H1 (cell line): ENCODE measurements at regions not wholly inside any gene's neighbourhood (a gene's known extent, or its start where the extent isn't known, plus 50 kb on each side); places are given as distances from the start of the nearest gene placed in this dataset.

ENCODE experiments used
- CTCF ChIA-PET: fragments of 300-600 bp; sonication (Branson Sonifier 250); formaldehyde crosslinking; loops from one replicate; lab custom pipeline; 2021; ENCODE audit not compliant: partially characterized antibody; lab: Charles Lee
- POLR2A ChIA-PET: fragments of 300-600 bp; sonication (Branson Sonifier 250); formaldehyde crosslinking; loops from one replicate; lab custom pipeline; 2021; ENCODE audit warnings: inconsistent platforms; ENCODE audit not compliant: partially characterized antibody; lab: Charles Lee
- DNase-seq, 2 experiments: peaks; one replicate each; pipeline versions ENCODE4 v3.0.0 to v3.0.0-alpha.2; 2010 to 2022; ENCODE audit warnings: low spot score in 2 of 2, low read depth in 1 of 2, mixed read lengths in 1 of 2
- FAIRE-seq: peaks from 2 replicates; lab custom pipeline; 2011; peaks lifted over from hg19 to GRCh38; lab: Jason Lieb, UNC
- H2AFZ ChIP-seq: 2 replicates; pipeline ENCODE4 v1.8.1; 2012; ENCODE audit warnings: low read length, inconsistent platforms
- H2AK5ac ChIP-seq: 2 replicates; pipeline ENCODE4 v1.6.1; 2013; ENCODE audit warnings: low read depth, low read length
- H2BK120ac ChIP-seq: replicated peaks from 2 replicates; pipeline ENCODE3; 2013; ENCODE audit warnings: low read depth, low read length, inconsistent platforms
- H2BK12ac ChIP-seq: 2 replicates; pipeline ENCODE4 v1.6.1; 2013; ENCODE audit warnings: low read depth, low read length
- H2BK15ac ChIP-seq: 2 replicates; pipeline ENCODE4 v1.6.1; 2013; ENCODE audit warnings: low read length
- H2BK20ac ChIP-seq: 2 replicates; pipeline ENCODE4 v1.6.1; 2013; ENCODE audit warnings: low read length
- H2BK5ac ChIP-seq: 2 replicates; pipeline ENCODE4 v1.6.1; 2013; ENCODE audit warnings: low read depth, low read length
- H3K14ac ChIP-seq: 2 replicates; pipeline ENCODE4 v1.6.1; 2013; ENCODE audit warnings: inconsistent platforms; ENCODE audit not compliant: insufficient read length
- H3K18ac ChIP-seq: 2 replicates; pipeline ENCODE4 v1.6.1; 2013; ENCODE audit warnings: low read length; ENCODE audit errors: extremely low read depth
- H3K23ac ChIP-seq: 2 replicates; pipeline ENCODE4 v1.6.1; 2013; ENCODE audit warnings: inconsistent platforms; ENCODE audit not compliant: insufficient read length
- H3K23me2 ChIP-seq: 2 replicates; pipeline ENCODE4 v1.6.1; 2013; ENCODE audit warnings: low read depth, low read length
- H3K27ac ChIP-seq: 2 replicates; pipeline ENCODE4 v1.6.1; 2011; ENCODE audit warnings: low read depth, low read length, inconsistent platforms
- H3K27me3 ChIP-seq, 4 experiments: replicated peaks in 1 of 4; 1 replicate in 1 of 4; 2 replicates in 3 of 4; pipeline versions ENCODE4 v1.6.1 to v1.8.1; 2011 to 2013; ENCODE audit warnings: low read length in 3 of 4, mild to moderate bottlenecking in 3 of 4, inconsistent platforms in 2 of 4, mixed read lengths in 2 of 4, moderate library complexity in 1 of 4; ENCODE audit not compliant: control insufficient read depth in 3 of 4, insufficient read depth in 3 of 4; ENCODE audit errors: extremely low read depth in 1 of 4
- H3K36me3 ChIP-seq, 4 experiments: 2 replicates each; pipeline versions ENCODE4 v1.6.1 to v1.8.1; 2011 to 2013; ENCODE audit warnings: mild to moderate bottlenecking in 4 of 4, low read length in 3 of 4, moderate library complexity in 2 of 4, control low read depth in 1 of 4, inconsistent platforms in 1 of 4; ENCODE audit not compliant: insufficient read depth in 4 of 4, control insufficient read depth in 2 of 4
- H3K4ac ChIP-seq: replicated peaks from 2 replicates; pipeline ENCODE3; 2013; ENCODE audit warnings: low read length, low read depth, mixed read lengths, inconsistent platforms; ENCODE audit not compliant: insufficient read length
- H3K4me1 ChIP-seq, 4 experiments: replicated peaks in 1 of 4; 1 replicate in 1 of 4; 2 replicates in 3 of 4; pipeline versions ENCODE4 v1.6.1 to v1.8.1; 2011 to 2013; ENCODE audit warnings: low read length in 3 of 4, inconsistent platforms in 2 of 4, mixed read lengths in 1 of 4; ENCODE audit not compliant: insufficient read depth in 4 of 4, control insufficient read depth in 3 of 4
- H3K4me2 ChIP-seq, 2 experiments: 2 replicates each; pipeline versions ENCODE4 v1.6.1 to v1.8.1; 2011 to 2013; ENCODE audit warnings: low read depth in 2 of 2, low read length in 2 of 2, control low read depth in 1 of 2, inconsistent platforms in 1 of 2, mild to moderate bottlenecking in 1 of 2; ENCODE audit not compliant: insufficient read depth in 1 of 2
- H3K4me3 ChIP-seq, 4 experiments: fragments of 200-600, 300-600 bp in 1 of 4; sonication (generic), shearing (Covaris generic), sonication (Bioruptor Twin) in 1 of 4; 2 replicates each; pipeline versions ENCODE4 v1.5.1 to v1.8.1; 2011 to 2016; ENCODE audit warnings: low read length in 4 of 4, low read depth in 3 of 4, control low read depth in 2 of 4, inconsistent platforms in 2 of 4, mild to moderate bottlenecking in 2 of 4, mixed read lengths in 1 of 4, moderate library complexity in 1 of 4; ENCODE audit not compliant: insufficient read depth in 2 of 4; ENCODE audit errors: extremely low read depth in 1 of 4
- H3K56ac ChIP-seq: replicated peaks from 2 replicates; pipeline ENCODE3; 2013; ENCODE audit warnings: low read depth, mild to moderate bottlenecking, mixed read lengths, low read length, inconsistent platforms; ENCODE audit not compliant: insufficient read length
- H3K79me1 ChIP-seq: 2 replicates; pipeline ENCODE4 v1.6.1; 2013; ENCODE audit warnings: low read depth, low read length, control low read depth
- H3K79me2 ChIP-seq, 2 experiments: 2 replicates each; pipeline versions ENCODE4 v1.6.1 to v1.8.1; 2012 to 2013; ENCODE audit warnings: low read length in 2 of 2, mild to moderate bottlenecking in 2 of 2, inconsistent platforms in 1 of 2; ENCODE audit not compliant: insufficient read depth in 2 of 2, control insufficient read depth in 1 of 2
- H3K9ac ChIP-seq, 4 experiments: replicated peaks in 1 of 4; 1 replicate in 1 of 4; 2 replicates in 3 of 4; pipeline versions ENCODE4 v1.6.1 to v1.8.1; 2011 to 2013; ENCODE audit warnings: low read depth in 3 of 4, low read length in 3 of 4, control low read depth in 2 of 4, mild to moderate bottlenecking in 2 of 4, moderate library complexity in 2 of 4, inconsistent platforms in 1 of 4; ENCODE audit errors: extremely low read depth in 1 of 4
- H3K9me3 ChIP-seq, 2 experiments: 2 replicates each; pipeline versions ENCODE4 v1.6.1 to v1.8.1; 2012 to 2013; ENCODE audit warnings: mild to moderate bottlenecking in 2 of 2, moderate library complexity in 2 of 2, control low read depth in 1 of 2, inconsistent platforms in 1 of 2, low read depth in 1 of 2, low read length in 1 of 2, mixed read lengths in 1 of 2; ENCODE audit not compliant: insufficient read depth in 2 of 2
- H4K20me1 ChIP-seq, 2 experiments: replicated peaks in 1 of 2; 2 replicates each; pipeline versions ENCODE3 to v1.8.1; 2011 to 2013; ENCODE audit warnings: inconsistent platforms in 2 of 2, low read length in 2 of 2, mild to moderate bottlenecking in 1 of 2; ENCODE audit not compliant: insufficient read depth in 2 of 2, control insufficient read depth in 1 of 2
- H4K5ac ChIP-seq: 2 replicates; pipeline ENCODE4 v1.6.1; 2013; ENCODE audit warnings: low read length, low read depth, mixed read lengths, inconsistent platforms; ENCODE audit not compliant: insufficient read length
- H4K8ac ChIP-seq: 2 replicates; pipeline ENCODE4 v1.8.0; 2013; ENCODE audit warnings: mild to moderate bottlenecking, moderate library complexity, low read length, inconsistent platforms; ENCODE audit not compliant: insufficient read depth; ENCODE audit errors: extremely low read depth
- H4K91ac ChIP-seq: replicated peaks from 2 replicates; pipeline ENCODE3; 2013; ENCODE audit warnings: low read length, mixed read lengths, inconsistent platforms; ENCODE audit not compliant: insufficient read length
- BACH1 ChIP-seq: IDR thresholded peaks from 2 replicates; pipeline ENCODE4 v1.6.1; 2012; ENCODE audit warnings: low read length, improper control_type of control experiment
- CREB1 ChIP-seq: IDR thresholded peaks from 2 replicates; pipeline ENCODE4 v1.6.1; 2012; ENCODE audit warnings: inconsistent platforms
- CTBP2 ChIP-seq: IDR thresholded peaks from 2 replicates; pipeline ENCODE4 v1.7.0; 2011; ENCODE audit warnings: borderline replicate concordance, mild to moderate bottlenecking, moderate library complexity, mixed read lengths, low read length; ENCODE audit not compliant: insufficient read depth, insufficient read length
- EGR1 ChIP-seq: IDR thresholded peaks from 2 replicates; pipeline ENCODE4 v1.6.1; 2011; ENCODE audit warnings: low read depth, low read length, borderline replicate concordance
- GTF2F1 ChIP-seq: IDR thresholded peaks from 2 replicates; pipeline ENCODE4 v1.6.1; 2012; ENCODE audit warnings: low read depth, low read length, improper control_type of control experiment, borderline replicate concordance
- SAP30 ChIP-seq: fragments of 300-600 bp; sonication (generic); IDR thresholded peaks from 2 replicates; pipeline ENCODE4 v1.7.1; 2012; ENCODE audit warnings: low read length, moderate library complexity, mild to moderate bottlenecking, inconsistent platforms; ENCODE audit not compliant: insufficient read depth, insufficient replicate concordance
- SP1 ChIP-seq: IDR thresholded peaks from 2 replicates; pipeline ENCODE4 v1.6.1; 2011; ENCODE audit warnings: low read depth, low read length
- TF ChIP-seq, protein P1 (sequence below): IDR thresholded peaks from 2 replicates; pipeline ENCODE4 v1.6.1; 2012; ENCODE audit warnings: low read length, inconsistent platforms

DNA sequence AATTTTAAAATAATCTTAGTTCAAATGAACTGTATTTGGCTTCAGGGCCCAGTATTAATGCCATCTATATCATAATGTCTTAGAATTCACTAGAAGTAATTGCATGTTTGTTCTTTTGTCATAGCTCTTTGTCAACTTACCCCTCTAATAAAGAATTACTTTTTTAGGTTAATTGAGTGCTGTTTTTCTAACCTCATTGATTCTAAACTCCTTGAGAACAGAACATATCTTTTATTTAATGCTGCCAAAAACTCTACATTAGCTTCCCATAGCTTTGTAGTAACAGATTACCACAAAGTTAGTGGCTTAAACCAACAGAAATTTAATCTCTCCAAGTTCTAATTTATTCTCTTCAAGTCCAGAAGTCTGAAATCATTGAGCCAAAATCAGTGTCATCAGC, 242.4 kb downstream of the LURAP1L start:
- no peaks in the 10 kb centered on the region for H3K79me1 ChIP-seq
- ChIA-PET POLR2A (no interaction called here), CTCF (no interaction called here)
- no peak overlapping the region for H2AFZ ChIP-seq
- H3K14ac ChIP-seq, result no peak overlapping the region
- H3K23me2 ChIP-seq, result no peaks in the 10 kb centered on the region
- H2BK15ac ChIP-seq, result no peak overlapping the region
- DNase-seq, result no peak
- no peak overlapping the region for H2BK5ac ChIP-seq
- no peak overlapping the region for H4K5ac ChIP-seq
- no peaks in the 10 kb centered on the region for H3K4me1 ChIP-seq
- no peak overlapping the region for H2BK20ac ChIP-seq
- H2AK5ac ChIP-seq, result no peak overlapping the region
- FAIRE-seq, result no peak
- no peak overlapping the region for H3K56ac ChIP-seq
- no peak overlapping the region for H3K4ac ChIP-seq
- H2BK120ac ChIP-seq, result no peak overlapping the region
- H3K4me2 ChIP-seq, result no peak overlapping the region
- H3K27ac ChIP-seq, result no peak overlapping the region
- no peaks in the 10 kb centered on the region for H3K9me3 ChIP-seq
- H3K4me3 ChIP-seq, result no peak overlapping the region
- H2BK12ac ChIP-seq, result no peak overlapping the region
- no peak overlapping the region for H3K9ac ChIP-seq
- H3K79me2 ChIP-seq, result no peaks in the 10 kb centered on the region
- no peak overlapping the region for H4K8ac ChIP-seq
- no peak overlapping the region for H4K91ac ChIP-seq
- H3K23ac ChIP-seq, result no peak overlapping the region
- H4K20me1 ChIP-seq, result no peaks in the 10 kb centered on the region
- H3K18ac ChIP-seq, result no peak overlapping the region
- H3K36me3 ChIP-seq, result no peaks in the 10 kb centered on the region
- no peaks in the 10 kb centered on the region for H3K27me3 ChIP-seq
- TF ChIP-seq BACH1 (no peak), EGR1 (no peak), GTF2F1 (no peak), CREB1 (no peak), CTBP2 (no peak), SP1 (no peak), SAP30 (no peak)
- TF ChIP-seq, protein P1, sequence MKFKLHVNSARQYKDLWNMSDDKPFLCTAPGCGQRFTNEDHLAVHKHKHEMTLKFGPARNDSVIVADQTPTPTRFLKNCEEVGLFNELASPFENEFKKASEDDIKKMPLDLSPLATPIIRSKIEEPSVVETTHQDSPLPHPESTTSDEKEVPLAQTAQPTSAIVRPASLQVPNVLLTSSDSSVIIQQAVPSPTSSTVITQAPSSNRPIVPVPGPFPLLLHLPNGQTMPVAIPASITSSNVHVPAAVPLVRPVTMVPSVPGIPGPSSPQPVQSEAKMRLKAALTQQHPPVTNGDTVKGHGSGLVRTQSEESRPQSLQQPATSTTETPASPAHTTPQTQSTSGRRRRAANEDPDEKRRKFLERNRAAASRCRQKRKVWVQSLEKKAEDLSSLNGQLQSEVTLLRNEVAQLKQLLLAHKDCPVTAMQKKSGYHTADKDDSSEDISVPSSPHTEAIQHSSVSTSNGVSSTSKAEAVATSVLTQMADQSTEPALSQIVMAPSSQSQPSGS, result no peak
